Thyroid gland (tissue), 4 donors: ENCODE measurements at regions not wholly inside any gene's neighbourhood (a gene's known extent, or its start where the extent isn't known, plus 50 kb on each side); places are given as distances from the start of the nearest gene placed in this dataset.
A peak's percentile ranks its signal among the peaks of the same experiment; 100 is the strongest.

Experiments
- DNase-seq, 2 donors: peaks; one replicate each; pipeline ENCODE4 v3.0.0-alpha.2; 2019
- H3K27ac ChIP-seq, 3 donors: fragments of 200-600 bp; sonication (generic); 1 replicate in 2 of 3; 2 replicates in 1 of 3; pipeline ENCODE4 v1.5.1; 2016 to 2019; ENCODE audit warnings: mild to moderate bottlenecking in 1 of 3, moderate library complexity in 1 of 3
- H3K27me3 ChIP-seq: fragments of 200-600 bp; sonication (generic); one replicate; pipeline ENCODE4 v1.5.1; 2019
- H3K36me3 ChIP-seq, 2 donors: fragments of 200-600 bp; sonication (generic); one replicate each; pipeline ENCODE4 v1.5.1; 2016 to 2019
- H3K4me1 ChIP-seq, 2 donors: fragments of 200-600 bp; sonication (generic); one replicate each; pipeline ENCODE4 v1.5.1; 2017 to 2019
- H3K4me3 ChIP-seq, 3 donors: fragments of 200-600 bp; sonication (generic); replicated peaks in 1 of 3; 1 replicate in 2 of 3; 2 replicates in 1 of 3; pipeline ENCODE4 v1.5.1; 2016; ENCODE audit warnings: mild to moderate bottlenecking in 1 of 3
- H3K9me3 ChIP-seq: fragments of 200-600 bp; sonication (generic); one replicate; pipeline ENCODE4 v1.5.1; 2017
- CTCF ChIP-seq, 6 experiments: fragments of 200-600 bp in 3 of 6; fragments of 450-650 bp in 3 of 6; sonication (generic) in 3 of 6; IDR thresholded peaks; one replicate each; pipeline ENCODE4 v1.5.1; 2016 to 2019; ENCODE audit warnings: antibody characterized with exemption in 6 of 6, mild to moderate bottlenecking in 2 of 6, inconsistent platforms in 1 of 6, moderate library complexity in 1 of 6
- POLR2A ChIP-seq, 2 donors: fragments of 450-650 bp; IDR thresholded peaks; one replicate each; pipeline ENCODE4 v1.6.1; 2017; ENCODE audit warnings: antibody characterized with exemption in 2 of 2, mild to moderate bottlenecking in 2 of 2, moderate library complexity in 1 of 2
- WGBS, 2 donors: methylation state at CpG; one replicate each; pipeline ENCODE4 v1.1.5; 2017; 5-methylcytosine and 5-hydroxymethylcytosine counted together
- intact Hi-C: fragments of 100-400 bp; cut with DNase I; formaldehyde crosslinking; loops from one replicate; pipeline ENCODE4 v1.15.1; 2023

GRCh38 chr10:50936335-50936734, 50.9 kb upstream of the A1CF start:
- Histone ChIP-seq H3K4me3 (no peak overlapping the region), H3K4me1 (no peaks in the 10 kb centered on the region), H3K27me3 (no peaks in the 10 kb centered on the region), H3K27ac (no peak overlapping the region), H3K36me3 (no peaks in the 10 kb centered on the region), H3K9me3 (no peaks in the 10 kb centered on the region)
- intact Hi-C loops: no loop called here
- no peak for TF ChIP-seq POLR2A (IDR thresholded peaks at IDR 0.05)
- no peak for TF ChIP-seq CTCF (IDR thresholded peaks at IDR 0.05)
- no peak for DNase-seq

GRCh38 chr10:50937230-50937907, 51.9 kb upstream of the A1CF start:
- no peak for DNase-seq
- Histone ChIP-seq H3K4me1 (no peaks in the 10 kb centered on the region), H3K36me3 (no peaks in the 10 kb centered on the region), H3K27ac (no peak overlapping the region), H3K4me3 (no peak overlapping the region), H3K27me3 (no peaks in the 10 kb centered on the region), H3K9me3 (no peaks in the 10 kb centered on the region)
- TF ChIP-seq POLR2A (IDR thresholded peaks at IDR 0.05) (no peak), CTCF (IDR thresholded peaks at IDR 0.05) (peak in 3 of 6 experiments; percentile 36 to 54 (median 44))
- WGBS, 2 donors: 40 to 41% methylated on average over 4 of the region's 4 CpGs
- intact Hi-C loops: no loop called here

GRCh38 chr10:50941629-50942028, 56.2 kb upstream of the A1CF start:
- no peak for DNase-seq
- H3K4me3 ChIP-seq: no peak overlapping the region
- WGBS, 2 donors: 90 to 92% methylated on average over 3 of the region's 3 CpGs
- no peak overlapping the region for H3K27ac ChIP-seq
- H3K27me3 ChIP-seq: no peaks in the 10 kb centered on the region
- intact Hi-C loops: no loop called here
- H3K9me3 ChIP-seq: no peaks in the 10 kb centered on the region
- H3K36me3 ChIP-seq: no peaks in the 10 kb centered on the region
- no peak for TF ChIP-seq CTCF (IDR thresholded peaks at IDR 0.05)
- TF ChIP-seq POLR2A (IDR thresholded peaks at IDR 0.05): no peak
- no peaks in the 10 kb centered on the region for H3K4me1 ChIP-seq

- H3K27me3 ChIP-seq: no peaks in the 10 kb centered on the region
- no peak overlapping the region for H3K4me3 ChIP-seq
- intact Hi-C loops: no loop called here
Measured at GRCh38 chr10:50946991-50947781, 61.8 kb upstream of the A1CF start.

More at GRCh38 chr10:50946991-50947781, 61.8 kb upstream of the A1CF start:
- no peak for DNase-seq
- no peak for TF ChIP-seq CTCF (IDR thresholded peaks at IDR 0.05)
- TF ChIP-seq POLR2A (IDR thresholded peaks at IDR 0.05): no peak
- no peaks in the 10 kb centered on the region for H3K9me3 ChIP-seq
- WGBS, 2 donors: 92% methylated on average over 6 of the region's 6 CpGs
- no peaks in the 10 kb centered on the region for H3K4me1 ChIP-seq
- H3K27ac ChIP-seq: no peak overlapping the region
- H3K36me3 ChIP-seq: no peaks in the 10 kb centered on the region
